Prostate gland (tissue), 2 donors: ENCODE measurements at regions not wholly inside any gene's neighbourhood (a gene's known extent, or its start where the extent isn't known, plus 50 kb on each side); places are given as distances from the start of the nearest gene placed in this dataset.
"Not testable (repeated sequence)": the region's sequence is repeated elsewhere in the genome, so short reads cannot be mapped to it uniquely, and the experiment has no call there.

Source experiments
- POLR2A ChIP-seq: fragments of 450-650 bp; IDR thresholded peaks from one replicate; pipeline ENCODE4 v1.6.1; 2016; ENCODE audit warnings: antibody characterized with exemption, mild to moderate bottlenecking
- POLR2AphosphoS5 ChIP-seq: sonication (generic); formaldehyde crosslinking; IDR thresholded peaks from one replicate; pipeline ENCODE4 v1.6.1; 2017; ENCODE audit warnings: antibody characterized with exemption
- TF ChIP-seq, protein P1 (sequence below), 4 experiments: fragments of 200-600 bp in 2 of 4; fragments of 450-650 bp in 2 of 4; sonication (generic) in 2 of 4; IDR thresholded peaks; 1 replicate in 3 of 4; 2 replicates in 1 of 4; pipeline ENCODE4 v1.5.1; 2016 to 2019; ENCODE audit warnings: antibody characterized with exemption in 4 of 4, mild to moderate bottlenecking in 2 of 4, moderate library complexity in 2 of 4

GRCh38 chr12:9542827-9543226, 64.9 kb downstream of the KLRB1 start:
- TF ChIP-seq, protein P1, sequence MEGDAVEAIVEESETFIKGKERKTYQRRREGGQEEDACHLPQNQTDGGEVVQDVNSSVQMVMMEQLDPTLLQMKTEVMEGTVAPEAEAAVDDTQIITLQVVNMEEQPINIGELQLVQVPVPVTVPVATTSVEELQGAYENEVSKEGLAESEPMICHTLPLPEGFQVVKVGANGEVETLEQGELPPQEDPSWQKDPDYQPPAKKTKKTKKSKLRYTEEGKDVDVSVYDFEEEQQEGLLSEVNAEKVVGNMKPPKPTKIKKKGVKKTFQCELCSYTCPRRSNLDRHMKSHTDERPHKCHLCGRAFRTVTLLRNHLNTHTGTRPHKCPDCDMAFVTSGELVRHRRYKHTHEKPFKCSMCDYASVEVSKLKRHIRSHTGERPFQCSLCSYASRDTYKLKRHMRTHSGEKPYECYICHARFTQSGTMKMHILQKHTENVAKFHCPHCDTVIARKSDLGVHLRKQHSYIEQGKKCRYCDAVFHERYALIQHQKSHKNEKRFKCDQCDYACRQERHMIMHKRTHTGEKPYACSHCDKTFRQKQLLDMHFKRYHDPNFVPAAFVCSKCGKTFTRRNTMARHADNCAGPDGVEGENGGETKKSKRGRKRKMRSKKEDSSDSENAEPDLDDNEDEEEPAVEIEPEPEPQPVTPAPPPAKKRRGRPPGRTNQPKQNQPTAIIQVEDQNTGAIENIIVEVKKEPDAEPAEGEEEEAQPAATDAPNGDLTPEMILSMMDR (IDR thresholded peaks at IDR 0.05), result not testable (repeated sequence)
- TF ChIP-seq POLR2A, POLR2AphosphoS5: not testable (repeated sequence)
